Stimulated activated CD4-positive, alpha-beta T cell treated with anti-CD3 and anti-CD28 coated beads, Interleukin-15, amount 100 ng/mL, for 24 hours (primary cell): ENCODE measurements at regions not wholly inside any gene's neighbourhood (a gene's known extent, or its start where the extent isn't known, plus 50 kb on each side); places are given as distances from the start of the nearest gene placed in this dataset.
"Not testable (repeated sequence)": the region's sequence is repeated elsewhere in the genome, so short reads cannot be mapped to it uniquely, and the experiment has no call there.

ENCODE experiments used
- DNase-seq: peaks from one replicate; pipeline ENCODE4 v3.0.0-alpha.2; 2020

- DNase-seq = no peak
Observed at GRCh38 chr14:39615352-39615751, 183.1 kb upstream of the FBXO33 start.

- DNase-seq = no peak
Observed at GRCh38 chr14:39614297-39614923, 182.2 kb upstream of the FBXO33 start.

GRCh38 chr14:39609119-39609518 lies 176.9 kb upstream of the FBXO33 start:
- DNase-seq = no peak

GRCh38 chr14:39607978-39608377 lies 175.7 kb upstream of the FBXO33 start:
- DNase-seq = no peak

GRCh38 chr14:39603942-39604341 lies 171.7 kb upstream of the FBXO33 start:
- no peak for DNase-seq

- no peak for DNase-seq
Observed at GRCh38 chr14:39593377-39593776, 161.1 kb upstream of the FBXO33 start.

- DNase-seq = no peak
Observed at GRCh38 chr14:39592116-39592789, 160.0 kb upstream of the FBXO33 start.

GRCh38 chr14:39589882-39590281 lies 157.6 kb upstream of the FBXO33 start:
- DNase-seq = not testable (repeated sequence)

GRCh38 chr14:39582028-39582654 lies 149.9 kb upstream of the FBXO33 start:
- no peak for DNase-seq

- no peak for DNase-seq
Observed at GRCh38 chr14:39581474-39581873, 149.2 kb upstream of the FBXO33 start.

GRCh38 chr14:39580696-39581095 lies 148.5 kb upstream of the FBXO33 start:
- DNase-seq = no peak

GRCh38 chr14:39576736-39577135 lies 144.5 kb upstream of the FBXO33 start:
- DNase-seq = no peak

GRCh38 chr14:39576258-39576657 lies 144.0 kb upstream of the FBXO33 start:
- no peak for DNase-seq

- no peak for DNase-seq
Observed at GRCh38 chr14:39568809-39569538, 136.7 kb upstream of the FBXO33 start.

- DNase-seq = no peak
Observed at GRCh38 chr14:39566795-39567194, 134.6 kb upstream of the FBXO33 start.

- DNase-seq = no peak
Observed at GRCh38 chr14:39563361-39563760, 131.1 kb upstream of the FBXO33 start.

- DNase-seq = no peak
Observed at GRCh38 chr14:39562175-39562574, 129.9 kb upstream of the FBXO33 start.

- DNase-seq = no peak
Observed at GRCh38 chr14:39558525-39558924, 126.3 kb upstream of the FBXO33 start.

- DNase-seq = no peak
Observed at GRCh38 chr14:39555749-39556148, 123.5 kb upstream of the FBXO33 start.

GRCh38 chr14:39554576-39554975 lies 122.3 kb upstream of the FBXO33 start:
- DNase-seq = no peak

- DNase-seq = no peak
Observed at GRCh38 chr14:39548358-39548757, 116.1 kb upstream of the FBXO33 start.

- no peak for DNase-seq
Observed at GRCh38 chr14:39547845-39548244, 115.6 kb upstream of the FBXO33 start.

GRCh38 chr14:39505812-39506211 lies 73.6 kb upstream of the FBXO33 start:
- DNase-seq = no peak

- DNase-seq = no peak
Observed at GRCh38 chr14:39500253-39500652, 68.0 kb upstream of the FBXO33 start.
